ENCODE measurements at regions not wholly inside any gene's neighbourhood (a gene's known extent, or its start where the extent isn't known, plus 50 kb on each side); places are given as distances from the start of the nearest gene placed in this dataset.

DNA sequence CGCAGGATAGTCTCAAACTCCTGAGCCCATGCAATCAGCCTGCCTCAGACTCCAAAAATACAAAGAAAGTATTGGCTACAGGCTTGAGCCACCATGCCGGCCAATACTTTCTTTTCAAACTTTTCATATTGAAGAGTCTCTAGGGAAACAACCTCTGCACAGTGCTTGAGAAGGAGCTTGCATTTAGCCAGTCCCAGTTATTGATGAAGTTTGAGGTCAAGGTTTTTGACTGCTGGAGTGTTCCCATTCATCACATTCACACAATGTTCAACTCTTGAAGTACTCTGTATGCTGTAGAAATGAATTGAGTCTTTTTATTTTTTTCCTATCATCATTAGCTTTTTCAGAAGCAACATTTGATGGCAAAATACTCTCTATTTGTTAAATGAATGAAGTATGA is 355.8 kb upstream of the E2F7 start:
- no peak for DNase-seq (ENCODE audit: low read depth)

DNA sequence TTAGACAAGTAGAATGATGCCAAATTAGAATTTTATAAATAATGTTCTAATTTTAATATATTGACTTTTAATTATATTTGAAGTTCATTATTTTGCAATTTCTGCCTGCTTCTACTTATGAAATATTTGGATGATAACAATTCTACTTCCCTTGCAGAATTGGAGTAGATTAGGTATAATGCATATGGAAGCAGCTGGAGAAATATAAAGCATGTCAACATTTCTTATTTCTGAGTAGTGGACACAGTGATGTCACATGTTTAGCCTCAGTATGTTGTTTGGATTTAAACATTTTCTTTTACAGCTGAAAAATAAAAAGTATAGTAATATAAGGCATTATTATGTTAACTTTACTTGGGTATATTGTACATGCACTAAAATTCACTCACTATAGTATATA is 344.2 kb upstream of the E2F7 start:
- DNase-seq (ENCODE audit: low read depth): no peak

DNA sequence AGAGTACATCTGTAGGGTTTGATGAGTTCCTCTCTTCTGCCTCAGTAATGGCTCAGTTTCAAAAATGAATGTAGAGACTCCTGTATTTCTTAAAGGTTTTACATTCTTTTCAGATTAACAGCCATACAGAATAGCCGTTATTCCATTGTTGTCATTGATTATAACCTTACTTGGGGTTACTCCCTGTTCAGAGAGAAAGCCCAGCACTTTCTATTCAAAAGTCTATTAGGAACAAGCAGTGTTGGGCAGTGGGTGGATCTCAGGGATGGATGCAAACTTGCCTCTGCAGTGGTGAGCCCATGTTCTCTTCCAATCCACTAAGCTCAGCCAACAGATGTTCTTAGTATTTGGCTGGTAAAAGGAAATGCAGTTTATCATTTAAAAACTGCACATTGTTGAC is 342.6 kb upstream of the E2F7 start:
- DNase-seq (ENCODE audit: low read depth): no peak

- no peak for DNase-seq (ENCODE audit: low read depth)
Measured at GRCh38 chr12:77406219-77406905, 341.0 kb upstream of the E2F7 start.

- DNase-seq (ENCODE audit: low read depth): peak; percentile 5
Measured at GRCh38 chr12:77402716-77403115, 337.3 kb upstream of the E2F7 start.

- DNase-seq (ENCODE audit: low read depth): no peak
Measured at GRCh38 chr12:77401770-77402081, 336.4 kb upstream of the E2F7 start.

DNA sequence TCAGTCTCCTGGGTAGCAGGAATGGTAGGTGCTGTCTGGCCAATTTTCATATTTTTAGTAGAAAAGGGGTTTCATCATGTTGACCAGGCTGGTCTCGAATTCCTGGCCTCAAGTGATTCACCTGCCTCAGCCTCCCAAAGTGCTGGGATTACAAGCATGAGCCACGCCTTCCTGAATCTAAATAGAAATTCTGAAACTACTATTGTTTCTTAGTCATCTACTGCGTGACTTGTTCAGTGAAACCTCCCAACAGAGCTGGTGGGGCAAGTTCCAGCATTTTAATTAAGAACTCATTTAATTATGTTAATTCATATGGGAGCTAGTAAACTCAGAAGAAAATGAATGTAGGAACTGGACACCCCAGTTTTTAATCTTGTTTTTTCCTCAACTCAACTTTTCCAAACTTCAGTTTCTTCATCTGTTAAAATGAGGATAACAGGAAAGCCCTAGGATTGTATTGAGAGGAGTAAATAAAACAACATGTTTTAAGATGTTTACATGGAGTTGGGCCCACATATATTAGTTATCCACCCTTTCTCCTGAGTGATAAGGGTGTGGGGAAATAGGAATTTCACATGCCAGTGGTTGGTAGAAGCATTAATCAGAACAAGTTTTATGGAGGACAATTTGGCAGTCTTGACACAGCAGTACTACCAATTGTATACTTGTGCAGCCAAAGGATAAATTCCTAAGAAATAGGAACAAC is 335.8 kb upstream of the E2F7 start:
- no peak for DNase-seq (ENCODE audit: low read depth)

- no peak for DNase-seq (ENCODE audit: low read depth)
Measured at GRCh38 chr12:77392467-77393088, 327.2 kb upstream of the E2F7 start.

DNA sequence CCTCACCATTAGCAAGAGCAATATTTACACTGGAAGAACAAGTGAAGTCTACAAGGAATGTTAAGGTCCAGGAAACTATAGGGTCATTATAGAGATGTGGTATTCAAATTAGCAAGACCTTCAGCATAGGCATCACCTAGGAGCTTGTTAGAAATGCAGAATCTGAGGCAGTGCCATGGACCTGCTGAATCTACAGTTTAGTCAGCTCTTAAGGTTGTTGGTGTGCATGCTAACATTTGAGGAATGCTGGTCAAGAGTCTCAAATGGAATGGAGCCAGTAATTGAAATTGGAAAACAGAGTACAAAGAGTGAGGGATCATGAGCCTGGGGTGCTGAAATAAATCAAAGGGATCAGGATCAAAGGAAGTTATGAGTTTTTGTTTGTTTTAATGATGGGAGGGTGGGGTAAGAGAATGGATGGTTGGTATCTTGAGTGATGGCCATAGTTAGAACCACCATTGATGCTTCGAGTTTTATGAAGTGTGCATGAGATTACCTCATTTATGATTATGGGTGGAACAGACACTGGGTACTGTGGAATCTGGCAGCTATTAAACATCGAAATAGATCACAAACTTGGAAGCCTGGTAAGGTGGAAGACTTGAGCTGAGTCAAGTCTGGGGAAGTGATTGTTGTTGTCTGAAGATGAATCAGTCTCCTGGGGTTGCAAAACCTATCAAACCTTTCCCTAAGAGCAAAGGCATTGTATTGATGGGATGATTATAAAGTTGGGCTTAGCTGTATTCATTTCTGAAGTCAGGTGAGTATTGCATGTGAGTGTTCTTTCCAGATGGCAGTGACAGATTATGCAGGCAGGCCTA is 323.3 kb upstream of the E2F7 start:
- DNase-seq (ENCODE audit: low read depth): no peak

DNA sequence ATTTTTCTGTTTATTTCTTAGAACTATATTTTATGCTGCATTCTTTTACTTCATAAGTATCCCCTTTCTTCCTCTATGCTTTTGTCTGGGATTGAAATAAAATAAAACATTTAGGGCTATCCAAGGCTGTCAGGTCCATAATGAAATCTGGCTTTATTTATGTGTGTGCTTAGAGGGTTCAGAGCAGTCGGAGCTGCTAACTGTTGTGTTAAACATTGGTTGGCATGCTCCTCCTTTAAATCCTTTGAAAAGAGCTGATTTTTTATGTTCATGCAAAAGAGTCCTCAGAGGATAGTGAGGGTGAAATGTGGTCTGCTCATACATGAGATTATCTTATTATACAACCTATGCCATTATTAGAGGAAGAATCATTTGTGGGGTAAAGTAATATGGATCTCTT is 322.3 kb upstream of the E2F7 start:
- DNase-seq (ENCODE audit: low read depth): no peak

DNA sequence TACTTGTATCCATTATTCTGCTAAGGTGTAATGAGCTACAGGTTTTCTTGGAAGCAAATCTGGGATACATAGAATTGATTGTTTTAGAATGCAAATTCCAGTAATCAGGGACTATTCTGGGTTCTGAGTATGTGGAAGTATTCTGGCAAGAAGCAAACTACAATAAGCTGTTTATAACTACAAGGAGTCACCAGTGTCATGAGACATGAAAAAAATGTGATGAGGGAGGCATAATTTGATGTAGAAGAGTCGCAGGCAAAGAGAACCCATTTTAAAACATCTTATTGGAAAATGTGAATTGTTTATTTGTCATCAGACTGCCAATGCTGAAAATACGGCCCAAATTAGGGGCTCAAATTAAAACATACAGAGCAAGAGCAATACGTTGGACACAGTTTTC is 321.8 kb upstream of the E2F7 start:
- DNase-seq (ENCODE audit: low read depth): no peak

DNA sequence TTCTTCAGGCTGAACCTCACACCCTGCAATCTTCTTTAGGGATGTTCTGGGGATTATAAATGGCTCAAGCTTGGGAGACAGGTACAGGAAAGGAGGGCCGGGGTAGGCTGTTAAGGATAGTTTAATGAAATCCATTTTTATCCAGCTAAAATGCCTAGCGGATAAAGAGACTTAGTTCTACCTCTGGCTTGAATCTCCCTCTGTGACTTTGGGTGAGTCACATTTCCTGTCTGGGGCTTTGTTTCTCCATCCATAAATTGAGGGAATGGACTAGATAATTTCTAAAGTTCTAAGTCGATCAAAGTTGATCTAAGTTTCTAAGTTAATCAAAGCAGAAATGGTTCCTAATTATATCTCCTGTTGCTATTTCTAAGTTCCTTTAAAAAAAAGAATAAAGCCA is 319.6 kb upstream of the E2F7 start:
- DNase-seq (ENCODE audit: low read depth): no peak

DNA sequence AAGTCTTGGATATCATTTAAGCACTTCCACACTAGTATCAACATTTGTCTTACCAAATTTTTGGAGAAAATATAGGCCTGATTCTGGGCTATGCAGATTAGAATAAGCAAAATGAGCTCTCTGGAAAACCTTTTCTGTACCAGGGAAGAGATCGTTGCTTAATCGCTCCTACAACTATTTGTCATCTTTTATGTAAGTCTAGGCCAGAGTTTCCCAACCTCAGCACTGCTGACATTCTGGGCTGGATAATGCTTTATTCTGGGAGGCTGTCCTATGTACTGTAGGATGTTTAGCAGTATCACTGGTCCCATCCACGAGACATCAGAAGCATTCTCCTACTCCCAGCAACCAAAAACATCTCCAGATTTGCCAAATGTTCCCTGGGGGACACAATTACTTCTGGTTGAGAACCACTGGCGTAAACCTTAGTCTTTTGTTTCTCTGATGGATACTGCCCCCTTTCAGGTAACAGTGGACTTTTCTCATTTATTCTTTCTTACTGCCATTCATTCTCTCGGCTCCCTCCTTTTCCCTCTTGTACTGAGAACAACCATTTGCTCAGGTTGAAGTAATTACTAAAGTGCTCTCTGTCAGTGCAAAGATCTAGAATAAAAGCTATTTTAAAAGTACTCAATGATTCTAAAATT is 316.9 kb upstream of the E2F7 start:
- no peak for DNase-seq (ENCODE audit: low read depth)

GRCh38 chr12:77377622-77378021 is 312.3 kb upstream of the E2F7 start:
- DNase-seq (ENCODE audit: low read depth): no peak

DNA sequence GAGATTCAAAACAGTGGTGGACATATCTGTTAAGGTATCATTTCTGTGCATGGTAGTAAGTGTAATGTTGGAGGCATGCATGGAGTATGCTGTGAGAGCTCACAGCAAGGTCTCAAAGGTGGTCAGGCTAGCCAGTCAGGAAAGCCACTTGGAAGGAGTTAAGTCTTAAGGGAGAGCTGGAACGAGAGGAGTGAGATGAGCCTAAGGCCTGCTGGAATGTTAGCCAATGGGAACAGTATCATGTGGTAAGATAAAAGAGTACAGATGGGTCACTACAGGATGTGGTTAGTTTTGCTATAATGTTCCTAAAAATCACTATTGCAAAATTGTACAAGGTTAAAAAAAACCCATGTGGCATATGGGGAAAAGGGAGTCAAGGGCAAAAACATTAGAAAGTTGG is 311.7 kb upstream of the E2F7 start:
- DNase-seq (ENCODE audit: low read depth): peak; percentile 15

- DNase-seq (ENCODE audit: low read depth): no peak
Measured at GRCh38 chr12:77374673-77375072, 309.3 kb upstream of the E2F7 start.

- DNase-seq (ENCODE audit: low read depth): no peak
Measured at GRCh38 chr12:77372494-77372893, 307.1 kb upstream of the E2F7 start.

- DNase-seq (ENCODE audit: low read depth): no peak
Measured at GRCh38 chr12:77372026-77372425, 306.7 kb upstream of the E2F7 start.

- no peak for DNase-seq (ENCODE audit: low read depth)
Measured at GRCh38 chr12:77368379-77368778, 303.0 kb upstream of the E2F7 start.

DNA sequence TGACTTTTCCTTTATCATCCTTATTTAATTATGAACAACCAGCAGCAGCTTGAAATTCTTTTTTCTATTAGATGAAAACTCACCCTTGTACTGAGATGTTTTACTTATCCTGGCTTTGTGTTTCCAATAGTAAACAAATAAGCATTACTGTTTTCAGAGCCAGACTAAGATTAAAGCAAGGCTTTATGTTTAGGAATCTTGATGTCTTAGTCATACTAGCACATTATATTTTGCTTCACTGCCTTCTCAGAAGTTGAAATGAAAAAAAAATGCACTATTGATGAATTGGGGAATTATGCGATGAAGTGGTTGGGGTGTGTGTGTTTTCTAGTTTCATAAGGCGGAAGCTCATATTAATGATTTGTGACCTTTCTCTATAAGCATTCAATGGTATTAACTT is 301.2 kb upstream of the E2F7 start:
- DNase-seq (ENCODE audit: low read depth): no peak

DNA sequence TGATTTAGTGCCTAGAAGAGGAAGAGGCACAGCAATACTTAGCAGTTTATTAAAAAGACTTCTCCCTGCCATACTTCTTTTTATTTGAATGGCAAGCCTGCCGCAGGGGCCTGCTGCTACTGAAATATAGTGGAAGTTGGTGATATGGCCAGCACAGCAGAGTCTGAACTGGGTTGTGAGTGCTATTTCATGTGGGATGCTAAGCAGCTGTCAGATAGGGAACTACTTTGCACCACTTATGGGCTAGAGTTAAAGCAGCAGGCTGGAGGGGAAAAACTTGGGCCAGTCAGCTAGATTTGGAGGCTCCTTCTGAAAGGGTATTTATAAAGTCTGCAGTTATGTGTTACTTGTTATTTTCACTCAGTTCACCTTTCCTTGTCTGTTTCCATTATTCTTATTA is 299.0 kb upstream of the E2F7 start:
- no peak for DNase-seq (ENCODE audit: low read depth)
